Gastroesophageal sphincter (tissue), 3 donors: ENCODE measurements at regions not wholly inside any gene's neighbourhood (a gene's known extent, or its start where the extent isn't known, plus 50 kb on each side); places are given as distances from the start of the nearest gene placed in this dataset.

Experiments used
- EP300 ChIP-seq: sonication (generic); formaldehyde crosslinking; IDR thresholded peaks from one replicate; pipeline ENCODE4 v1.6.1; 2017; ENCODE audit warnings: antibody characterized with exemption, mild to moderate bottlenecking
- TF ChIP-seq, protein P1 (sequence below), 4 experiments: fragments of 200-600 bp in 2 of 4; fragments of 450-650 bp in 2 of 4; sonication (generic) in 1 of 4; IDR thresholded peaks; one replicate each; pipeline ENCODE4 v1.5.1; 2017 to 2019; ENCODE audit warnings: antibody characterized with exemption in 4 of 4, mild to moderate bottlenecking in 2 of 4, moderate library complexity in 2 of 4

DNA sequence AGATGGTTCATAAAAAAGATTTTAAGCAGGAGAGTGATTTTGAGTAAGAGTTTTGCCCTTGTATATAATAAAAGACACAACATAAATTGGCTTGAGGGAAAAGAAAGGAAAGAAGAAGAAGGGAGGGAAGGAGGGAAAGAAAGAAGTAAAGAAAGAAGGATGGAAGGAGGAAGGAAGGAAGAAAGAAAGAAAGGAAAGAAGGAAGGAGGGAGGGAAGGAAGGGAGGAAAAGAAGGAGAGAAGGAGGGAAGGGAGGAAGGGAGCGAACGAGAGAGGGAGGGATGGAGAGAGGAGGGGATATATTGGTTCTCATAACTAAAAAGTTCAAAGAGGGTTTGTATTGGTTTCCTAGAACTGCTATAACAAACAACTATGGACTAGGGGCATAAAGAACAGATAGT is 62.2 kb upstream of the PAX7 start:
- TF ChIP-seq, protein P1, sequence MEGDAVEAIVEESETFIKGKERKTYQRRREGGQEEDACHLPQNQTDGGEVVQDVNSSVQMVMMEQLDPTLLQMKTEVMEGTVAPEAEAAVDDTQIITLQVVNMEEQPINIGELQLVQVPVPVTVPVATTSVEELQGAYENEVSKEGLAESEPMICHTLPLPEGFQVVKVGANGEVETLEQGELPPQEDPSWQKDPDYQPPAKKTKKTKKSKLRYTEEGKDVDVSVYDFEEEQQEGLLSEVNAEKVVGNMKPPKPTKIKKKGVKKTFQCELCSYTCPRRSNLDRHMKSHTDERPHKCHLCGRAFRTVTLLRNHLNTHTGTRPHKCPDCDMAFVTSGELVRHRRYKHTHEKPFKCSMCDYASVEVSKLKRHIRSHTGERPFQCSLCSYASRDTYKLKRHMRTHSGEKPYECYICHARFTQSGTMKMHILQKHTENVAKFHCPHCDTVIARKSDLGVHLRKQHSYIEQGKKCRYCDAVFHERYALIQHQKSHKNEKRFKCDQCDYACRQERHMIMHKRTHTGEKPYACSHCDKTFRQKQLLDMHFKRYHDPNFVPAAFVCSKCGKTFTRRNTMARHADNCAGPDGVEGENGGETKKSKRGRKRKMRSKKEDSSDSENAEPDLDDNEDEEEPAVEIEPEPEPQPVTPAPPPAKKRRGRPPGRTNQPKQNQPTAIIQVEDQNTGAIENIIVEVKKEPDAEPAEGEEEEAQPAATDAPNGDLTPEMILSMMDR (IDR thresholded peaks at IDR 0.05), result no peak
- TF ChIP-seq EP300, result no peak
